ENCODE measurements at regions not wholly inside any gene's neighbourhood (a gene's known extent, or its start where the extent isn't known, plus 50 kb on each side); places are given as distances from the start of the nearest gene placed in this dataset.
"Not testable (repeated sequence)": the region's sequence is repeated elsewhere in the genome, so short reads cannot be mapped to it uniquely, and the experiment has no call there.

DNA sequence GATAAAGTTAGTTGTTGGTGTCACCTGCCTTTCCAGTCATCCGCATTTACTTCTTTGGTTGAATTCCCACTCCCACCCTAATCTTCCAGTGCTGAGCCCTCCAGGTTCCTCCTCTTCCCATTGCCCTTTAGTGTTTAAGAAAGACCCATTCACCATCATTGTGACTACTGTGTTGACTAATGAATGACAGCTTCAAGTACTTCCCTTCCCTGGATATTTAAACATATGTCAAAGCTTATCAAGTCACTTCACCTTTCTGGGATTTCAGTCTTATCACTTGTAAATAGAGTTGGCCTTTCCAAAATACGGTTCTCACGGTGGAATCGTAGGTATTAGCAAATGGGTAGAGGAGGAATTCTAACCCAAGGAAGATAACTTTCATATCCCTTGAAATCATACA lies 201.6 kb upstream of the SVIL start:
- intact Hi-C loops (cut with micrococcal nuclease) = no loop called here
- ATAC-seq (peak; percentile 35), DNase-seq (no peak)

DNA sequence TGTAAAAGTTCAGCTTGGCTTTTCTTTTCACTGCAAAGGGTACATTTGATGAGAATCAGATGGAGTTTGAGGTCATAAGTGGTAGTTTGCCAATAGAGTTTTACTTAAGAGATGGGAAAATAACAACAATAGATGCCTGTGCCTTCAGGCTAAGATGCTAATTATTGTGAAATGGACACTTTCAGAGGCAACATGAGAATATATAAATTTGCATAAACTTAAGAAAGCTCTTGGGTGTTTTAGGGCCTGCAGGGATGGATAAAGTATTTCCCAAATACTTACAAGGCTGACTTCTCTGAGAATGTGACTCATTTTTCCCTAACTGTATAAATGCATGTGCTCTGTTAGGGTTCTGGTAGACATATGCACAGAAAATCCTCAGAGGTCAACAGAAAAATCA lies 200.3 kb upstream of the SVIL start:
- intact Hi-C loops (cut with micrococcal nuclease) = no loop called here
- DNase-seq (no peak), ATAC-seq (no peak)

DNA sequence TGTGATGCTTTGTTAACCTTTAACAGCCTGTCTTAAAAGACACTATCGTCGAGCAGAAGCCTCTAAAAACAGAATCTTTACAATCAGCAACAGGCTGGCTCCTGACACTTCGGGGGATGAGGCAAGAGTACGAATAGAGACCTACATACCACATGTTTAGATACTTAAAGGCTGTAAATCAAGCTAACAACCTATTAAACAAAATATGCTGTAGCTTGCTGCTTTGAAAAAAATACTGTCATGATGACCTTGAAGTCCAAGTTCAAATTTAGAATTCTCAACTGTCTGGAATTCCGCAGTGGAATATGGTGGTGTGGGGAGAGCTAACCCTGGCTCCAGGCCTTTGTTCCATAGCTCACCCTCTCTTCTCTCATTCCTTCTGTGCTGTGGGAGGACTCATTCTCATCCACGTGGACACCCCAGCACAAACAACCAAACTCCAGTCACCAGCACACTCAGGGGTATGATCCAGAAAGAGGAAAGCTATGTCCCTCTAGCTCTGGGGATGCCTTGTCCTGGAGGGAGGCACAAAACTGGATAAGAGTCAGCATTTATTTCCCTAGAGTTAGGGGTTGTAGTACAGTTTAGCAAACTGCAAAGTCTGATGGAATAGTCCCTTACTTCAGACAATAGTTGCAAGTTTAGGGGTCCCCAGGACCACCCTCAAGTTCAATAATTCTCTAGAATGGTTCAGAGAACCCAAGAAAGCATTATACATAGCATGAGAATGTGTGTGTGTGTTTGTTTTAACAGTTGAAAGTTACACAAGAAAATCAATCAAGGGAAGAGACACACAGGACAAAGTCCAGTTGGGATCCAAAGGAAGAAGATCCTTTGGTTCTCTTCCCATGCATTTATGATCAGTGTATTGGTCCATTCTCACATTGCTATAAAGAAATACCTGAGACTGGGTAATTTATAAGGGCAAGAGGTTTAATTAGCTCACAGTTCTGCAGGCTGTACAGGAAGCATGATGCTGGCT lies 196.1 kb upstream of the SVIL start:
- DNase-seq = no peak
- no peak for ATAC-seq
- intact Hi-C loops (cut with micrococcal nuclease) = no loop called here

DNA sequence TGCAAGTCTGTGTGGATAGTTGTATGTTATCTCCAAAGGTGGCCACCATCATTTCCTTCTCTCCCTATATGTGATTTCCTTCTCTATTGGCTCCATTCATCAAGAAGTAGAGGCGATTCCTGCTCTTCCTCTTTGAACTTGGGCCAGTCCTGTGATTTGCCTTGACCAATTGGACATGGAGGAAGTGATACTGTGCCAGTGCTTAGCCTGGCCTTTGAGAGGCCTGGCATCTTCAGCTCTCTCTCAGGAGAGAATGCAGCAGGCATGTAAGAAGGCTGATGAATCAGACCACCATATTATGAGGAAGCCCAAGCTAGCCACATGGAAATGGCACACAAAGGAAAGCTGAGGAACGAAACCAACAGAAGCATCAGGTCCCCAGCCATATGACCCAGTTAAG lies 195.0 kb upstream of the SVIL start:
- intact Hi-C loops (cut with micrococcal nuclease) = no loop called here
- DNase-seq = no peak
- no peak for ATAC-seq

DNA sequence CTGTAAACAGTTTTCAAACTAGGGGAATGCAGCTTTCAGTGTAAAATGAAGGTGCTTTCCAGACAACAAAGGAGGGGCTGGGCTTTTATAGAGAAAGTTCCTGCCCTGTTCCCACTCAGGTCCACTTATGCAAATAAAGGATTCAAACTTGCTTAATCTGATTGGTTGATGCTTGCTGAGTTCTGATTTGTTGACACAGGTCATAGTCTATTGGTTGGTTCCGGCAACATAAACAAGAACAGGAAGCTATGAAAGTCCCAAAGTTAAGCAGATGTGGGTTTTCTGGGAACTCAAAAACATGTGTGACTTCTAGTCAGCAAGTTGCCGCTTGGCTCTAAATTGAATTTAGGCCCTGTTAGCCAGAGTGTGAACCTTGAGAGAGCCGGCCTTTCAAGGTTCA lies 194.2 kb upstream of the SVIL start:
- intact Hi-C loops (cut with micrococcal nuclease) = no loop called here
- DNase-seq (no peak), ATAC-seq (no peak)

DNA sequence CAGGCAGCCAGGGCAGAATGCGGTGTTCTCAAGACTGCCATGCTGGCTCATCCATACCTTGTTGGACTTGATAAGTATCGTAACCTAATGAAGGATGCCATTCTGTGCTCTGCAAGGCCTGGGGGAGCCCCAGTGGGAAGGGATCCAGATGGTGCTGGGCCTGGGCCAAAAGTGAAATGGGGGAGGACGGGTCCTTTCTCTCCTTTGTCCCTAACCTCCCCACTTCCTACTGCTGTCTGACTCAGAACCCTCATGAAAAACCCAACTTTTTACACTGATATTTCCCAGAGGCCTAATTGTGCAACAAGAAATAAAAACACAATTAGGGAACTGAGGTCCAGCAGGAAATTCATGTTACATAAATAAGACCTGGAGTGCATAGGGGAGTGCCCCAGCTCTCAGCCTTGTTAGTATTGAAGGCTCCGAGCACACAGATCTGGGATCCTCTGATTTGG lies 193.7 kb upstream of the SVIL start:
- ATAC-seq = no peak
- intact Hi-C loops (cut with micrococcal nuclease) = no loop called here
- no peak for DNase-seq

DNA sequence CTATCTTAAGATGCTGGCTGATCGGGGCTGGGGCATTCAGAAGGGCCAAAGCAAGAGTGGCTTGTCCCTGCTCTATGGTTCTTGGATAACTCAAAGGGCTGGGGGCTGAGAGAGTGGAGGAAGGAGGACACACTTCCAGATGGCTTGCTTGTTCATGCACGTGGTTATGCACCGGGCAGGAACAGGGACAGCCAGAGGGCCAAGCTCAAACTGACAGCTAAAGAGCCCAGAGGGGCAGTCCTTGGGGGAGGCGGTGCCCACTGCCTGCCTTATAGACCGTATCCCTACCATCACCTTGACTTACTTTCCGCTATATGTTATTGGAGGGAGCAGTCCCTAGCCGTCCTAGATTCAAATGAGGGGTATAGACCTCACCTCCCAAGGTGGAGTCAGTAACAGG lies 192.7 kb upstream of the SVIL start:
- no peak for DNase-seq
- intact Hi-C loops (cut with micrococcal nuclease) = no loop called here
- ATAC-seq = no peak

DNA sequence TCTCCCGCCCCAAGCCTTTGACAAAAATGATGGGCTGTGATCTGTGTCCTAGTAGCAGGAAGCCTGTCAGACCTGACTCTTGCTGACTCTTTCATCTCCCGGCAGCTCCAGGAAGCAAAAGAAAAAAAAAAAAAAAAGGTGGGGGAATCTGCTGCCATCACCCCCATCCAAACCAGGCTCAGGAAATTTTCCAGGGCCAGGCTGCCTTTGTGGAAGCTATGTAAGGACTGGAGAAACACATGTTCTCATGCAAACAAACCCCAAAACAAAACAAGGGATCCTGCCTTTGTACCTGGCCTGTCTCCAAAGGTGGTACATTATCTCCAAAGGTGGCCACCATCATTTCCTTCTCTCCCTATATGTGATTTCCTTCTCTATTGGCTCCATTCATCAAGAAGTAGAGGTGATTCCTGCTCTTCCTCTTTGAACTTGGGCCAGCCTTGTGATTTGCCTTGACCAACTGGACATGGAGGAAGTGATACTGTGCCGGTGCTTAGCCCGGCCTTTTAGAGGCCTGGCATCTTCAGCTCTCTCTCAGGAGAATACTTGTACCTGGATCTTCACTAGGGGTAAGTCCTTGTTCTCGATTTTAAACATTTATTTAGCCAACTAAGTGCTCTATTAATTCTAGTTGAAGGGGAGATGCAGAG lies 192.2 kb upstream of the SVIL start:
- no peak for DNase-seq
- ATAC-seq = no peak
- intact Hi-C loops (cut with micrococcal nuclease) = no loop called here

DNA sequence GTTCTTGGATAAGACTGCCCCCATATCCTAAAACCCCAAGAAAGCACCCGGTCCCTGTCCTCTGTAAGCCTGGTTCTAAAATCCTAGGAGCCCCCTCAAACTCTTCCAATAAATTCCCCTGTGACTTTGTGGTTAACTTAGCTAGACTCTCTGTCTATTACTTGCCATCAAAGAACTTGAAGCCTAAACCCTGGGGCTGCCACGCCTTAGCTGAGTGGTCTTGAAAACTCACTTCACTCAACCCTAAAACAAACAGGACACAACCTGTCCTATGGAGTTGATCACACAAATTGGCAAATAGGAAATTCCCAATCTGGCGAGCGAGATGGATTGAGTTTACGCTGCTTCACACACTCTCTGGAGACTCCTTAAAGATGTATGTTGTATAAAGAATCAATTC lies 191.4 kb upstream of the SVIL start:
- ATAC-seq = no peak
- intact Hi-C loops (cut with micrococcal nuclease) = no loop called here
- DNase-seq = no peak

DNA sequence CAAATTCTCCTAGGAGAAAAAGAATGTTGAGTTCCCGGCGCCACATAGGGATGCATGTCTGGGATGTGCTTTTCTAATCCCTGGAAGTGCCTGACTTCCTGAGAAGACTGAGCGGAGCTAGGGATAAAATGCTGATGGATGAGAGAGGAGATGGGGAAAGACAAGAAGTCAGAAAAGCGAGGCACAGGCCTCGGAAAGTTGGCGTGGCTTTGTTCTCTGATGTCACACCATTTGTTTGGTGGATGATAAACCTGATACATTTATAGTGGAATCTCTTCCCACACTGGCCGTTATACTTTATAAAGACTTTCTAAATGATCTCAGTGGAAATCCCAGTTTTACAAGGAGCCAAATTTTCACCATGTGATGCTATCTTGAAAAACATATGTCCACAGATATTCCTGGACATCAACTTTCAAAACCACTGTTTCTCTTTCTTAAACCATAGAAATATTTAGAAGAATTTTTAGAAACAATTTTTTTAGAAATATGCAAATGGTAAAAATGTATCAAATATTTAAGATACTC lies 188.8 kb upstream of the SVIL start:
- DNase-seq = no peak
- ATAC-seq = no peak
- intact Hi-C loops (cut with micrococcal nuclease) = no loop called here

DNA sequence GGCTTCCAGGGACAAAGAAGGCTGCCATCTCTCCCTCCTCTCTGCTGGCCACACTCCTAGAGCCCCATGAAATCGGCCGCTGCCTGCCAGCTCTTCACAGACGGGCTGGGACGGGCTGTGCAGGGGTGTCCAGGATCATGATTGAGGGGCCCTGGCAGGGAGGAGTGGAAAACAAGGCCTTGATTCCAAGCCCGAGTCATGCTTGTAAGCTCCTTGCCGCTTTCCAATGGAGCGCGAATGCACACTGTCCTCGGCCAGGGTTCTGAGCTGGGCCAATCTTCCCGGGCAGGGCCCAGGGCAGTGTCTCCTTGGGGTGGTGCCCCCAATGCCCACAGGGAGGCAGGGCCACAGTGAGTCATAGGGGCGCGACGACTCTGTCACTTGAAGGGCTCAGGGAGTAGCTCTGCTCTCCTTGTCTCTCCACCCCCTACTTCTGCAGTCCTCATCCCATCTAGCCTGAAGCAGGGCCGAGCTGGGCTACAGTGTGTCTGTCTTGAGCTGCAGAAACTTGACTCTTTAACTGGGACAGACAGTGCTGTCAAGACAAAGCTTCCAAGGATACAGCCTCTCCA lies 186.2 kb upstream of the SVIL start:
- DNase-seq (peak; percentile 33), ATAC-seq (peak; percentile 77)
- intact Hi-C loops (cut with micrococcal nuclease) = no loop called here

DNA sequence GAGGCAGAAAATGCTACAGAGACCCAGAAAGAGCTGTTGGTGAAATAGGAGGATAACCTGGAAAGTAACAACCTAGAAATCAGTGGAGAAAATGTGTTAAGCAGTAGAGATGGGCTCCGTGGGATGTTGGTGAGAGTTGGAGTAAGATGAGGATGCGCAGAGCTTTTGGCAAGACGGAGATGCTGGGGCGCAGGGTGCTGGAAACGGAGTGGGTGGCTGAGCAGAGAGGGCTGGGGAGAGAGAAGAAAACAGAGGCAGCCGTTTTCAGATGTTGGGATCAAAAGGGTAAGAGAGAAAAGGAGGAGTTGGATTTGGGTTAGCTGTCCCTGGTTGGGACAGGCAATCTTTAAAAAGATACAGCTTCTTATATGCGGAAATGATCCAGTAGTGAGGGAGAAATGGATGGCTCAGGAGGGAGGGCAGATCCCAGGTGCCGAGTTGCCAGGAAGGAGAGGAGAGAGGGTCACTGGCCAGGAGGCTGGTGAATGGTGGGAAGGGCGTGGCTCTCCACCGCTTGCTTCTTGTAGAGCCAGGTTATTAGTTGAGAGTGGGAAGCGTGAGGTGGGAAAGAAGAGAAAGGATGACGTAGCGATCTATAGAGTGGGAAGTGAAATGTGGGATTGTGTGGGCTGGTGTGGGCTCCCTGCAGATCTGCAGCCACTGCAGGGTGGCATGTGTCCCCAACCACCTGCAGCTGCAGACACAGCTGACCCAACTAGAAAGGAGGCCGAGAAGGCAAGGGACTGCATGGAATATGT lies 182.2 kb upstream of the SVIL start:
- intact Hi-C loops (cut with micrococcal nuclease) = no loop called here
- no peak for ATAC-seq
- no peak for DNase-seq

DNA sequence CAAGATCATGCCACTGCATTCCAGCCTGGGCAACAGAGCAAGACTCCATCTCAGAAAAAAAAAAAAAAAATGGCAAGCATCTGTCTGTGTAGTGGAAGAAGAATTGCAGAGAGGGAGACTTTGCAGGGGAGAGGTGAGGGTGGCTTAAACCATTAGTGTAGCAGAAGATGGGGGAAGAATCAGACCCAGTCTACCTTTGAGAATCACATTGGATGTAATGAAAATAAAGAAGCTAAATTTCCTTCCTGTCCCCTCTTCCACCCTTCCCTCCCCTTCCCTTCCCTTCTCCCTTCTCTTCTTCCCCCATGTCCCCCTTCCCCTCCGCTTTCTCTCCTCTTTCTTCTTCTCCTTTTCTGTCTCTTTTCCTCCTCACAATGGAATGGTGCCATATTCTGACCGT lies 180.8 kb upstream of the SVIL start:
- ATAC-seq = no peak
- intact Hi-C loops (cut with micrococcal nuclease) = no loop called here
- DNase-seq = no peak

DNA sequence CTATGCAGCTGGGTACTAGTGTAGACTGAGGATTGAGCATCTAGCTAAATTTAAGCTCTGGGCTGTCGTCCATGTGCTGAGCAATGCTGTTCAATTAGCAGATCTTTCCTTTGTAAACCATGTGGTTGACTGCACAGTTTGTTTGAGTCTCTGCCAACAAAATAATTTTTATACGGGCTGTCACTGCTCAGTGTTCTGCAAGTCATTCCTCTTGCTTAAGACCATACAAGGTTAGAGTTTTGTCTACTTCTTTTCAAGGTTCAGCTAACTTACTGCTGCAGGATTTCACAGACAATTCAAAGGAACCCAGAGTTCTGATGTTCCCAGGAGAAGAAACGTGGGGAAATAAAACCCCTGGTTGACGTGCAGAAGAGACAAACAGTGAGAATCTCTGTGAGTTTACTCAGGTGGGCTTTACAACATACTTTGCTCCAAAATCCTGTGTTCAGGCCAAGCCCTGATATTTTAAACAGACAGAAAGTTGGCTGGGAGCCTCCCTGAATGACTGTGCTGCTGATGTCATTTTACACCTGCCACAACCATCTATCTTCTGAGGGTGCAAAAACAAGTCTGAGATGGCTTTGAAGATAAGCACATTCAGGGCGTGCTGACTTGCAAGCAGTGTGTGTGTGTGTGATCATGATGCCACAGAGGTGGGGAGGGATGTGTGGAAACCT lies 177.1 kb upstream of the SVIL start:
- peak; percentile 94 for ATAC-seq
- intact Hi-C loops (cut with micrococcal nuclease) = no loop called here
- no peak for DNase-seq

DNA sequence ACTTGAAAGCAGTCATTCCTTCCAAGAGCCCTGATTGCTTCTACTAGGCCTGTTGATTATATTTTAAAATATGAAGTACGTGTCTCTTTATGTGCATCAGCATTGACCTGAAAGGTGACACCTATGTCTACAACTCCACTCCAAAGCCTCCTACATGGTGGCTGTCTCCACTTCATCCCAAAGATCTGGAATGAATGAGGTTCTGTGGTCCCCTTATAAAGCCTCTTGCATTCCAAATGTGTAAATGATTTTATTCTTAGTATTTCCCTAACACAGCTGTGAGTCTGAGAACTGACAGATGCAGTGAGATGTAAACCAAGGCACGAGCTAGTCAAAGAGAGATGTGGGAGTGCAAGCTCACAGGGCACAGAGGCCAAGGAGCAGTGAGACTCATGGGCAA lies 176.0 kb upstream of the SVIL start:
- intact Hi-C loops (cut with micrococcal nuclease) = no loop called here
- DNase-seq (no peak), ATAC-seq (no peak)

DNA sequence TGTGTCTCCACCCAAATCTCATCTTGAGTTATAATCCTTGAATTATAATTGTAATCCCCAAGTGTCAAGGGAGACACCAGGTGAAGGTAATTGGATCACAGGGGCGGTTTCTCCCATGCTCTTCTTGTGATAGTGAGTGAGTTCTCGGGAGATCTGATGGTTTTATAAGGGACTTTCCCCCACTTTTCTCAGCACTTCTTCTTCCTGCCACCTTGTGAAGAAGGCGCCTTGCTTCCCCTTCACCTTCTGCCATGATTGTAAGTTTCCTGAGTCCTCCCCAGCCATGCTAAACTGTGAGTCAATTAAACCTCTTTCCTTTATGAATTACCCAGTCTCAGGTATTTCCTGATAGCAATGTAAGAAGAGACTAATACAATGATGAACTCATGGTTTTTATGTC lies 175.5 kb upstream of the SVIL start:
- intact Hi-C loops (cut with micrococcal nuclease); DNase-seq; ATAC-seq: not testable (repeated sequence)

DNA sequence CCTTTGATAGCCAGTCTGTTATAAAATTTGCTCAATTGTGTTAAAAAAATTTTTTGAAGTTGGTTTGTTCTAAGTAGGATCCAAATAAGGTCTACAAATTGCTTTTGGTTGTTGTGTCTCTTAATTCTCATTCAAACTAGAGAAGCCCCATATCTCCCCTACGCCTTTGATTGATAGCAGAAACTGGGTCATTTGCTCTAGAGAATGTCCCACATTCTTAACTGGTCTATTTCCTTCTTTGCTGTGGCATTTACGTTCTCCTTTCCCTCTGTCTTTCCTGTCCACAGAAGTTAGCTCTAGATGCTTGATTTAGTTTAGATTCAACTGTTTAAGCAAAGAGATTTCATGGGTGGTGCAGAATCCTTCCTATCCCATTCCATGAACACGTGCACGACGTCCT lies 174.6 kb upstream of the SVIL start:
- ATAC-seq = no peak
- intact Hi-C loops (cut with micrococcal nuclease) = no loop called here

DNA sequence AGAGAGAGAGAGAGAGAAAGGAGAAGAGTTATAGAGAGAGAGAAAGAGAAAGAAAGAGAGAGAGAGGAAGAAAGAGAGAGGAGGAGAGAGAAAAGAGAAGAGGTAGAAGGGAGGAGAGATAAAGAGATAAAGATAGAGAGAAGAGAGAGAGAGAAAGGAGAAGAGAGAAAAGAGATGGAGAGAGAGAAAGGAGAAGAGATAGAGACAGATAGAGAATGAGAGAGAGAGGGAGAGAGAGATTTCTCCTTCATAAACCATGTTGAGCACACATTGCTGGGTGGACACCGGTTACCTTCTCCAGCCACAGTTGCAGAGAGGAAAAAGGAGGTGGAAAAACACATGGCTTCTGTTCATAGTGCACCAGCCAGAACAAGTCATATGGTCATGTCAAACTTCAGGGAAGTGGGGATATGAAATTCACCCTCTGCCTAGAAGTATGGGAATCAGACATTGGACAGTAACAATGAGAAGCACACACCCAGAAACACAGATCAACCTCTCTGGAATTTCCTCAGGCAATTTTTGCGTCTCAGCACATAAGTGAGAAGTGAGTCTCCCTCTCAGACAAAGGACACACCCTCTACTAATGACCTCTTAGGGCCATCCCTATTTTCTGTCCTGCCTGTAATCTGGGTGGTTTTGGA lies 172.5 kb upstream of the SVIL start:
- intact Hi-C loops (cut with micrococcal nuclease) = no loop called here
- DNase-seq = no peak
- ATAC-seq = no peak

More for the DNA sequence above, 174.6 kb upstream of the SVIL start:
- DNase-seq = no peak
